ENCODE measurements at regions not wholly inside any gene's neighbourhood (a gene's known extent, or its start where the extent isn't known, plus 50 kb on each side); places are given as distances from the start of the nearest gene placed in this dataset.

DNA sequence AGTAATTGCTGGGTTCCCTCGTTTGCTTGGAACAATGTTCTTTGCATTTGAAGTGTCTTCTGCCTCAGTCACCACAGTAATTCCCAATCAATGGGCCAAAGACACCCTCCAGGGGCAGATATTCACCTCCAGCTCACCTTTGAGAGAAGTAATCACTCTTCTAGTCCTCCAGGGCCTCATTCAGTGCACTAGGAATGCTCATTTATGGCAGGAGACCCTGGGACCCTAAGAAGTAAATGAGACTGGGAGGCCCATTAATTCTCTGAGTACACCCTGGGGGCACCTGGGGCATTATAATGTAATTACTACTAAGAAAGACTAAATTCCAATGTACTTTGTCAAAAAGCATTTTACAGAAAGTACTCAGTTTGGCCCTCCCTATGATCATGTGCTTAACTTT, 158.2 kb upstream of the XYLT1 start:
- 0% methylated on average over 1 of the region's 1 CpG for WGBS (ENCODE audit: missing lambda C conversion rate)
- no peak for DNase-seq (ENCODE audit: low read depth in 1 of 2, low spot score in 1 of 2)
- POLR2A ChIA-PET: no interaction called here
- H3K27ac ChIP-seq: no peak overlapping the region
- no peak overlapping the region for H3K4me2 ChIP-seq
- H3K4me1 ChIP-seq: no peaks in the 10 kb centered on the region
- H3K4me3 ChIP-seq: no peak overlapping the region
- CTCF ChIA-PET: no interaction called here
- TF ChIP-seq POLR2A (IDR thresholded peaks at IDR 0.05; ENCODE audit: low read length) (no peak), KDM1A (IDR thresholded peaks at IDR 0.05; ENCODE audit: low read depth) (no peak), CHD4 (IDR thresholded peaks at IDR 0.05; ENCODE audit: borderline replicate concordance) (no peak), SREBF2 (IDR thresholded peaks at IDR 0.05) (no peak), RAD21 (conservative IDR thresholded peaks at IDR 0.05 in 1 of 2, IDR thresholded peaks at IDR 0.05 in 1 of 2) (no peak), NFE2L2 (conservative IDR thresholded peaks at IDR 0.05; ENCODE audit: low read length) (no peak), JUN (IDR thresholded peaks at IDR 0.05) (no peak), FOXS1 (CRISPR knock-in tag; IDR thresholded peaks at IDR 0.05) (no peak), HOXA7 (CRISPR knock-in tag; IDR thresholded peaks at IDR 0.05) (no peak), PHF8 (IDR thresholded peaks at IDR 0.05; ENCODE audit: borderline replicate concordance, low read depth) (no peak)
- TF ChIP-seq, protein P1, sequence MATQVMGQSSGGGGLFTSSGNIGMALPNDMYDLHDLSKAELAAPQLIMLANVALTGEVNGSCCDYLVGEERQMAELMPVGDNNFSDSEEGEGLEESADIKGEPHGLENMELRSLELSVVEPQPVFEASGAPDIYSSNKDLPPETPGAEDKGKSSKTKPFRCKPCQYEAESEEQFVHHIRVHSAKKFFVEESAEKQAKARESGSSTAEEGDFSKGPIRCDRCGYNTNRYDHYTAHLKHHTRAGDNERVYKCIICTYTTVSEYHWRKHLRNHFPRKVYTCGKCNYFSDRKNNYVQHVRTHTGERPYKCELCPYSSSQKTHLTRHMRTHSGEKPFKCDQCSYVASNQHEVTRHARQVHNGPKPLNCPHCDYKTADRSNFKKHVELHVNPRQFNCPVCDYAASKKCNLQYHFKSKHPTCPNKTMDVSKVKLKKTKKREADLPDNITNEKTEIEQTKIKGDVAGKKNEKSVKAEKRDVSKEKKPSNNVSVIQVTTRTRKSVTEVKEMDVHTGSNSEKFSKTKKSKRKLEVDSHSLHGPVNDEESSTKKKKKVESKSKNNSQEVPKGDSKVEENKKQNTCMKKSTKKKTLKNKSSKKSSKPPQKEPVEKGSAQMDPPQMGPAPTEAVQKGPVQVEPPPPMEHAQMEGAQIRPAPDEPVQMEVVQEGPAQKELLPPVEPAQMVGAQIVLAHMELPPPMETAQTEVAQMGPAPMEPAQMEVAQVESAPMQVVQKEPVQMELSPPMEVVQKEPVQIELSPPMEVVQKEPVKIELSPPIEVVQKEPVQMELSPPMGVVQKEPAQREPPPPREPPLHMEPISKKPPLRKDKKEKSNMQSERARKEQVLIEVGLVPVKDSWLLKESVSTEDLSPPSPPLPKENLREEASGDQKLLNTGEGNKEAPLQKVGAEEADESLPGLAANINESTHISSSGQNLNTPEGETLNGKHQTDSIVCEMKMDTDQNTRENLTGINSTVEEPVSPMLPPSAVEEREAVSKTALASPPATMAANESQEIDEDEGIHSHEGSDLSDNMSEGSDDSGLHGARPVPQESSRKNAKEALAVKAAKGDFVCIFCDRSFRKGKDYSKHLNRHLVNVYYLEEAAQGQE (IDR thresholded peaks at IDR 0.05): no peak
- no peak for FAIRE-seq
- H3K9me3 ChIP-seq: no peaks in the 10 kb centered on the region; the same call in 2 of the 3 replicates
- no peak for ATAC-seq

DNA sequence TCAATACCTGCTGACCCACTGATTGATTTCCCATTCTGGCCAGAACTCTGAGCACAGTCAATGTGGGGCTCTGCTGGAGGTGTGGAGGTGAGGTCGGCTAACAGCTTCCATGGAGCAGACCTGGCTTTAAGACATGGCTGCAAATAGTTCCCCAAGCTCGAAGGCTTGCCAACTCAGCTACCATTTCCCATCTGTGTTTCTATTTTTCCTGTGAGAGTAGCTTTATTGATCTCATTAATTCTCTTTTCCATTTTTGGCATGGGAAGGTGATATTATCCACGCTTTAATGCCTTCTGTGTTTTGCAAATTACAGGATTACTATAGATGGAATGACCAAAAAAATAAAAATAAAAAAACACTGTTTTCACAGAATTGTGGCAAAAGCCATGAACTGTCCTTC, 151.6 kb upstream of the XYLT1 start:
- ChIA-PET CTCF (no interaction called here), POLR2A (no interaction called here)
- TF ChIP-seq TP53 (CRISPR knock-in tag; IDR thresholded peaks at IDR 0.05): no peak
- TF ChIP-seq PHF8 (IDR thresholded peaks at IDR 0.05; ENCODE audit: borderline replicate concordance, low read depth): no peak
- TF ChIP-seq POLR2A (IDR thresholded peaks at IDR 0.05; ENCODE audit: low read length): no peak
- WGBS (ENCODE audit: missing lambda C conversion rate): 1% methylated on average over 3 of the region's 3 CpGs
- no peak overlapping the region for H3K4me3 ChIP-seq
- ATAC-seq: no peak
- no peak overlapping the region for H3K4me2 ChIP-seq
- H3K4me1 ChIP-seq: no peaks in the 10 kb centered on the region
- H3K27ac ChIP-seq: no peak overlapping the region
- no peaks in the 10 kb centered on the region for H3K9me3 ChIP-seq
- FAIRE-seq: no peak
- no peak for DNase-seq (ENCODE audit: low read depth in 1 of 2, low spot score in 1 of 2)

DNA sequence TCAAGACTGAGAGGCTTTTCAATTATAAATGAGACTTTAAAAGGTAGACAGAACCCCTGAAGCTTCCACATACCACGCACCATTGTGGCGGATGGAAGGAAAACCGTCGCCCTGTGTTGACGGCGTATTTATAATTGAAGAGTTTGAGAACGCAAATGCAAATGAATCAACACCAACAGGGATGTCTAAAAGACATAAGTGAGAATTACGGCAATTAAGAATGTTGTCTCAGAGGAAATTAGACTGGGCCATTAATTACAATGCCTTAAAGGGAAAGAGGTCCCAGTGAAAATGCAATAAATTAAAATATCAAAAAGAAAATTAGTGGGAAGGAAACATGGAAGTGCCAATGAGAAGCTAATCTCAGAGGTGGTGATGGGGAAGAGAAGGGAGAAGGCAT, 148.5 kb upstream of the XYLT1 start:
- FAIRE-seq (no peak), ATAC-seq (no peak), DNase-seq (ENCODE audit: low read depth in 1 of 2, low spot score in 1 of 2) (no peak)
- Histone ChIP-seq H3K4me3 (no peak overlapping the region), H3K9me3 (no peaks in the 10 kb centered on the region), H3K4me2 (no peak overlapping the region), H3K27ac (no peak overlapping the region), H3K4me1 (no peaks in the 10 kb centered on the region)
- ChIA-PET CTCF (no interaction called here), POLR2A (no interaction called here)
- no peak for TF ChIP-seq NFE2L2 (conservative IDR thresholded peaks at IDR 0.05; ENCODE audit: low read length)
- TF ChIP-seq NR3C1 (IDR thresholded peaks at IDR 0.05): no peak
- TF ChIP-seq CHD4 (IDR thresholded peaks at IDR 0.05; ENCODE audit: borderline replicate concordance): no peak
- TF ChIP-seq, protein P2, sequence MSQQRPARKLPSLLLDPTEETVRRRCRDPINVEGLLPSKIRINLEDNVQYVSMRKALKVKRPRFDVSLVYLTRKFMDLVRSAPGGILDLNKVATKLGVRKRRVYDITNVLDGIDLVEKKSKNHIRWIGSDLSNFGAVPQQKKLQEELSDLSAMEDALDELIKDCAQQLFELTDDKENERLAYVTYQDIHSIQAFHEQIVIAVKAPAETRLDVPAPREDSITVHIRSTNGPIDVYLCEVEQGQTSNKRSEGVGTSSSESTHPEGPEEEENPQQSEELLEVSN (IDR thresholded peaks at IDR 0.05; ENCODE audit: borderline replicate concordance, low read depth): no peak
- no peak for TF ChIP-seq HOXA7 (CRISPR knock-in tag; IDR thresholded peaks at IDR 0.05)
- TF ChIP-seq CBX2 (IDR thresholded peaks at IDR 0.05; ENCODE audit: borderline replicate concordance, low read depth): no peak
- TF ChIP-seq SREBF2 (IDR thresholded peaks at IDR 0.05): no peak
- TF ChIP-seq EHF (CRISPR knock-in tag; IDR thresholded peaks at IDR 0.05): no peak
- TF ChIP-seq, protein P3, sequence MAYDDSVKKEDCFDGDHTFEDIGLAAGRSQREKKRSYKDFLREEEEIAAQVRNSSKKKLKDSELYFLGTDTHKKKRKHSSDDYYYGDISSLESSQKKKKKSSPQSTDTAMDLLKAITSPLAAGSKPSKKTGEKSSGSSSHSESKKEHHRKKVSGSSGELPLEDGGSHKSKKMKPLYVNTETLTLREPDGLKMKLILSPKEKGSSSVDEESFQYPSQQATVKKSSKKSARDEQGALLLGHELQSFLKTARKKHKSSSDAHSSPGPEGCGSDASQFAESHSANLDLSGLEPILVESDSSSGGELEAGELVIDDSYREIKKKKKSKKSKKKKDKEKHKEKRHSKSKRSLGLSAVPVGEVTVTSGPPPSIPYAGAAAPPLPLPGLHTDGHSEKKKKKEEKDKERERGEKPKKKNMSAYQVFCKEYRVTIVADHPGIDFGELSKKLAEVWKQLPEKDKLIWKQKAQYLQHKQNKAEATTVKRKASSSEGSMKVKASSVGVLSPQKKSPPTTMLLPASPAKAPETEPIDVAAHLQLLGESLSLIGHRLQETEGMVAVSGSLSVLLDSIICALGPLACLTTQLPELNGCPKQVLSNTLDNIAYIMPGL (CRISPR knock-in tag; IDR thresholded peaks at IDR 0.05; ENCODE audit: borderline replicate concordance): no peak
- no peak for TF ChIP-seq ZNF302 (CRISPR knock-in tag; IDR thresholded peaks at IDR 0.05)
- TF ChIP-seq ESRRA (IDR thresholded peaks at IDR 0.05; ENCODE audit: borderline replicate concordance, low read length): no peak
- no peak for TF ChIP-seq RAD21 (conservative IDR thresholded peaks at IDR 0.05 in 1 of 2, IDR thresholded peaks at IDR 0.05 in 1 of 2)
- no peak for TF ChIP-seq RFX5 (IDR thresholded peaks at IDR 0.05)
- TF ChIP-seq CBX8 (IDR thresholded peaks at IDR 0.05): no peak
- TF ChIP-seq, protein P4, sequence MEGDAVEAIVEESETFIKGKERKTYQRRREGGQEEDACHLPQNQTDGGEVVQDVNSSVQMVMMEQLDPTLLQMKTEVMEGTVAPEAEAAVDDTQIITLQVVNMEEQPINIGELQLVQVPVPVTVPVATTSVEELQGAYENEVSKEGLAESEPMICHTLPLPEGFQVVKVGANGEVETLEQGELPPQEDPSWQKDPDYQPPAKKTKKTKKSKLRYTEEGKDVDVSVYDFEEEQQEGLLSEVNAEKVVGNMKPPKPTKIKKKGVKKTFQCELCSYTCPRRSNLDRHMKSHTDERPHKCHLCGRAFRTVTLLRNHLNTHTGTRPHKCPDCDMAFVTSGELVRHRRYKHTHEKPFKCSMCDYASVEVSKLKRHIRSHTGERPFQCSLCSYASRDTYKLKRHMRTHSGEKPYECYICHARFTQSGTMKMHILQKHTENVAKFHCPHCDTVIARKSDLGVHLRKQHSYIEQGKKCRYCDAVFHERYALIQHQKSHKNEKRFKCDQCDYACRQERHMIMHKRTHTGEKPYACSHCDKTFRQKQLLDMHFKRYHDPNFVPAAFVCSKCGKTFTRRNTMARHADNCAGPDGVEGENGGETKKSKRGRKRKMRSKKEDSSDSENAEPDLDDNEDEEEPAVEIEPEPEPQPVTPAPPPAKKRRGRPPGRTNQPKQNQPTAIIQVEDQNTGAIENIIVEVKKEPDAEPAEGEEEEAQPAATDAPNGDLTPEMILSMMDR (IDR thresholded peaks at IDR 0.05): no peak
- no peak for TF ChIP-seq CEBPB (IDR thresholded peaks at IDR 0.05)
- no peak for TF ChIP-seq CHD2 (IDR thresholded peaks at IDR 0.05; ENCODE audit: low read length, partially characterized antibody)
- no peak for TF ChIP-seq KDM5A (IDR thresholded peaks at IDR 0.05)
- 53% methylated on average over 8 of the region's 8 CpGs for WGBS (ENCODE audit: missing lambda C conversion rate)
